SKM-1 treated with dmso at 0.1 percent for 144 hours (cell line): ENCODE measurements at regions not wholly inside any gene's neighbourhood (a gene's known extent, or its start where the extent isn't known, plus 50 kb on each side); places are given as distances from the start of the nearest gene placed in this dataset.

Experiments used
- DNase-seq: peaks from one replicate; lab custom pipeline; 2025; ENCODE audit not compliant: unreplicated experiment; lab: John Stamatoyannopoulos, UW

DNA sequence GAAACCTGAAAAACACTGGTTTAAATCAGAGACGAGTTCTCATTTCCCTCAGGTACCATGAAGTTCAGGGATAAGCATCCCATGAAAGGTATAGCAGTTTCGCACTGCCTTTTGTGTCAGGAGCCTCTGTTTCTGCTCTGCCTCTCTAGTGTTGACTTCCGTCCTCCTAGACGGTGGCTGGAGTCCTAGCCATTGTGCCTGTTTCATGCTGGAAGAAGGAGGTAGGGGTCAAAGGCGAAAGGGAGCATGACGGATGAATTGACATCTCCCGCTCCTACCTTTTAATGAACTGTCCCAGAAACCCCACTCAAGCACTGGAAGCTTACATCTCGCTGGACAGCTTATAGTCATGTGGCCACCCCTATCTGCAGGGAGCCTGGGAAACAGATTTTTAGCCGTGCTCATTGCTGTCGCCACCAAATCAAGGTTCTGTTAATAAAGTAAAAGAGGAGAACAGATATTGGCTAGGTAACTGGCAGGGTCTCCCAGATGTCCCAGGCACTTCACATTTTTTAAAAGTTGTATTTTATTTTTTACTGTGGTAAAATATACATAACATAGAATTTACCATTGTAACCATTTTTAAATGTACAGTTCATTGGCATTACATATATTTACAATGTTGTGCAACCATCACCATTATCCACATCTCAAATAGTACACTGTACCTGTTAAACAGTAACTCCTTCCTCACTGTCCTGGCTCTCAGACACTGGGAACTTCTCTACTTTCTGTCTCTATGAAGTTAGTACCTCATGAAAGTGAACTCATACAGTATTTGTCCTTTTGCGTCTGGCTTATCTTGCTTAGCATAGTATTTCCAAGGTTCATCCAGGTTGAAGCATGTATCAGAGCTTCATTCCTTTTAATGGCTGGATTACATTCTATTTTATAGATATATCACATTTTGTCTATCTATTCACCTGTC is 55.0 kb upstream of the CTLA4 start:
- no peak for DNase-seq

DNA sequence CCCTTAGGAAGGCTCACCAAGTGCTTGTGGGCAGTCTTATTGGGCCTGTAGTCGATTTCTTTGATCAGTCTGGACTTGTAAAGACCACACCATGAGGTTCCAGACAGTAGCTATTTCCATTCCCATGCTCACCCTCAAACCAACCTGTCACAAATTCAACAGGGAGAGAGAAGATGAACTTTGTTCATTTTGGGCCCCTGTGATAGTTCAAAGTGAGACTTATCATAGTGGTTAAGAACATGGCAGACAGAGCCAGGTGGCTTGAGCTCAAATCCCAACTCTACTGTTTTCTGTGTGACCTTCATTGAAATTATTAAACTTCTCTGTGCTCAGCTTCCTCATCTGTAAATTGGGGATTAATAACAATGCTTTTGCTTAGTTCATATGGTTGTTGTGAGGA is 53.9 kb upstream of the CTLA4 start:
- DNase-seq = no peak

DNA sequence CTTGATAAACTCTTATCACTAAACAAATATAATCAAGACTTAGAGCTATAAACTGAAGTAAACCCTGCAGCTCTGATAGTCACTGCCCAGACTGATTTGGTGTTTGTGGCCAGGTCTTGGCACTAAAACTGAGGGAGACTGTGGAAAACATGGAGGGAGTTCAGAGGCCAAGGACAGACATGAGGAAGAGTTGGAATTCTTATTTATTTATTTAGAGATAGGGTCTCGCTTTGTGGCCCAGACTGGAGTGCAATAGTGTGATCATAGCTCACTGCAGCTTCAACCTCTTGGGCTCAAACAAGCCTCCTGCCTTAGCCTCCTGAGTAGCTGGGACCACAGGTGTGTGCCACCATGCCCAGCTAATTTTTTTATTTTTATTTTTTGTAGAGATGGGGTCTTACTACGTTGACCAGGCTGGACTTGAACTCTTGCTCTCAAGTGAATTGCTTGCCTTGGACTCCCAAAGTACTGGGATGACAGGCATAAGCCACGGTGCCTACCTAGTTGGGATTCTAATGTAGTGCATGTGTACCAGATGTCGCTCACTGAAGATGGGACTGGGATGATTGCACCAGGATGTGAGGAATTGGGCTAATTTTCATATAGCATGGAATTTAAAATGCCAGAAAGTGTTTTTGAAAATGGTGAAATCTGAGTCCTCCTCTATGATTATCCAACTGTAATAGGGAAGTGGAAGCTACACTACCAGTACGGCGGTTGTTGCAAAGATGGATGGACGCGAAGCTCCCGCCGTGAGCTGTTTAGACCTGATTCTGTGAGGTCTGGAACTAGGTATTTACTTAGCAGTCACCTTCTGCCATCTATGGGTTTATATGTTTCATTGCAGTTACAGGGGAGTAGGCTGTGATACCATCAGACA is 52.7 kb upstream of the CTLA4 start:
- DNase-seq = peak; percentile 79

DNA sequence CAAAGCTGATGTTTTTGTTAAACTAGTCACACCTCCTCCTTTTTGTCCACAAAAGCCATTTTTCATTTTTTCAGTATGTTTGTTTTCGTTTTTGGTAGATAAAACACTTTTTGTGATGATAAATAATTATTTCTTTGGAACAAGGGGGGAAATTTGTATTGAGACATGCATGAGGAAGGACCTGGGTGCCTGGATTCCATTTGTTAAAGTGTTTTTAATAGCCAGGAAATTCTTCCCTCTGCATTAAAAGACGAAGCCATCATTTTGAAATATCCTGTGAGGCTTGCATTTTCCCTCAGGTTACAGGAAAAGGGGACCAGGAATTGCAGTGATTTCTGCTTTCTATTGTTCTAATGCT is 52.1 kb upstream of the CTLA4 start:
- DNase-seq = no peak

DNA sequence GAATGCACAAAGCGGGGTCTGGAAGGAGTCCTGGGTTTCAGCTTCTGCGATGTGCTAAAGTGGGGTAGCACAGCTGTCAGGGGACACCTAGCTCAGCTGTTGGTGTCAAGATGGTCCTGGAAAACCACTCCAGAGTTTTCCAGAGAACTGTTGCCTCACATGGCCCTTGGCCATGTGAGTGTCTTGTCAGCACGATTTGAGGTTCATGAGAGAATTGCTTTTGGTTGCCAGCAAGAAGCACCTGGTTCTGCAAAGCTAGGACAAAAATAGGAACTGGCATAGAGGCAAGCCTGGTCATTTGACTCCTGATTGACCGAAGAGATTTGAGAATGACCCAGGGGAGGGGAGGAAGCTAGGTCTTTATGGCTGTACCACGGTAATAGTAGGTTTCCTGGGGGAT is 50.4 kb upstream of the CTLA4 start:
- DNase-seq = no peak
